ENCODE measurements at regions not wholly inside any gene's neighbourhood (a gene's known extent, or its start where the extent isn't known, plus 50 kb on each side); places are given as distances from the start of the nearest gene placed in this dataset.

- TF ChIP-seq CTCF (IDR thresholded peaks at IDR 0.05), result no peak
- no peak for TF ChIP-seq POLR2A (IDR thresholded peaks at IDR 0.05; ENCODE audit: low read depth)
These were observed 388.2 kb upstream of the NDST4 start for GRCh38 chr4:115501656-115502055.

Measured in esophagus muscularis mucosa (tissue), 3 donors.